HG03097 (cell line): ENCODE measurements at regions not wholly inside any gene's neighbourhood (a gene's known extent, or its start where the extent isn't known, plus 50 kb on each side); places are given as distances from the start of the nearest gene placed in this dataset.

ENCODE experiments used
- ATAC-seq: cut with Tn5 transposase; IDR thresholded peaks from one replicate; pipeline ENCODE4 v1.9.1; 2021; ENCODE audit not compliant: unreplicated experiment, low FRiP score

GRCh38 chr1:99561952-99562351 lies 84.0 kb upstream of the PALMD start:
- no peak for ATAC-seq

- no peak for ATAC-seq
Measured at GRCh38 chr1:99565606-99566289, 80.2 kb upstream of the PALMD start.

- ATAC-seq, result no peak
Measured at GRCh38 chr1:99566290-99567021, 79.5 kb upstream of the PALMD start.

- no peak for ATAC-seq
Measured at GRCh38 chr1:99570486-99571089, 75.3 kb upstream of the PALMD start.

GRCh38 chr1:99571092-99571734 lies 74.7 kb upstream of the PALMD start:
- no peak for ATAC-seq

- ATAC-seq, result no peak
Measured at GRCh38 chr1:99573431-99574217, 72.3 kb upstream of the PALMD start.

- ATAC-seq, result no peak
Measured at GRCh38 chr1:99577313-99577712, 68.6 kb upstream of the PALMD start.

- no peak for ATAC-seq
Measured at GRCh38 chr1:99579691-99580172, 66.2 kb upstream of the PALMD start.

GRCh38 chr1:99580451-99580850 lies 65.5 kb upstream of the PALMD start:
- no peak for ATAC-seq

GRCh38 chr1:99587008-99587407 lies 58.9 kb upstream of the PALMD start:
- ATAC-seq, result no peak

- no peak for ATAC-seq
Measured at GRCh38 chr1:99589186-99589636, 56.7 kb upstream of the PALMD start.

GRCh38 chr1:99590578-99591209 lies 55.2 kb upstream of the PALMD start:
- no peak for ATAC-seq

- ATAC-seq, result no peak
Measured at GRCh38 chr1:99591886-99592285, 54.0 kb upstream of the PALMD start.

GRCh38 chr1:99594205-99594604 lies 51.7 kb upstream of the PALMD start:
- ATAC-seq, result no peak

GRCh38 chr1:99595041-99595440 lies 50.9 kb upstream of the PALMD start:
- ATAC-seq, result no peak

- no peak for ATAC-seq
Measured at GRCh38 chr1:99595441-99595840, 50.5 kb upstream of the PALMD start.
